GM21447 (cell line): ENCODE measurements at regions not wholly inside any gene's neighbourhood (a gene's known extent, or its start where the extent isn't known, plus 50 kb on each side); places are given as distances from the start of the nearest gene placed in this dataset.

Experiments used
- ATAC-seq: cut with Tn5 transposase; IDR thresholded peaks from one replicate; pipeline ENCODE4 v1.9.1; 2021; ENCODE audit not compliant: unreplicated experiment

- no peak for ATAC-seq
Measured at GRCh38 chr22:22099194-22099486, 116.6 kb upstream of the TOP3B start.

GRCh38 chr22:22098457-22099193 lies 116.0 kb upstream of the TOP3B start:
- ATAC-seq, result no peak

GRCh38 chr22:22097727-22098228 lies 115.2 kb upstream of the TOP3B start:
- ATAC-seq, result no peak

- ATAC-seq, result no peak
Measured at GRCh38 chr22:22094921-22095320, 112.3 kb upstream of the TOP3B start.

GRCh38 chr22:22094514-22094913 lies 111.9 kb upstream of the TOP3B start:
- no peak for ATAC-seq

- ATAC-seq, result no peak
Measured at GRCh38 chr22:22093743-22094142, 111.2 kb upstream of the TOP3B start.

GRCh38 chr22:22092974-22093373 lies 110.4 kb upstream of the TOP3B start:
- ATAC-seq, result no peak

GRCh38 chr22:22092101-22092500 lies 109.5 kb upstream of the TOP3B start:
- no peak for ATAC-seq

GRCh38 chr22:22091400-22091878 lies 108.9 kb upstream of the TOP3B start:
- ATAC-seq, result no peak

- no peak for ATAC-seq
Measured at GRCh38 chr22:22090650-22091399, 108.2 kb upstream of the TOP3B start.

- no peak for ATAC-seq
Measured at GRCh38 chr22:22089459-22090308, 107.1 kb upstream of the TOP3B start.

- no peak for ATAC-seq
Measured at GRCh38 chr22:22088658-22089458, 106.3 kb upstream of the TOP3B start.

GRCh38 chr22:22087854-22088657 lies 105.5 kb upstream of the TOP3B start:
- ATAC-seq, result no peak

- no peak for ATAC-seq
Measured at GRCh38 chr22:22086501-22087158, 104.0 kb upstream of the TOP3B start.

- ATAC-seq, result no peak
Measured at GRCh38 chr22:22085702-22086500, 103.3 kb upstream of the TOP3B start.

GRCh38 chr22:22084089-22084711 lies 101.6 kb upstream of the TOP3B start:
- no peak for ATAC-seq

- no peak for ATAC-seq
Measured at GRCh38 chr22:22082960-22083359, 100.4 kb upstream of the TOP3B start.

GRCh38 chr22:22082229-22082835 lies 99.7 kb upstream of the TOP3B start:
- no peak for ATAC-seq
